ENCODE measurements at regions not wholly inside any gene's neighbourhood (a gene's known extent, or its start where the extent isn't known, plus 50 kb on each side); places are given as distances from the start of the nearest gene placed in this dataset.

DNA sequence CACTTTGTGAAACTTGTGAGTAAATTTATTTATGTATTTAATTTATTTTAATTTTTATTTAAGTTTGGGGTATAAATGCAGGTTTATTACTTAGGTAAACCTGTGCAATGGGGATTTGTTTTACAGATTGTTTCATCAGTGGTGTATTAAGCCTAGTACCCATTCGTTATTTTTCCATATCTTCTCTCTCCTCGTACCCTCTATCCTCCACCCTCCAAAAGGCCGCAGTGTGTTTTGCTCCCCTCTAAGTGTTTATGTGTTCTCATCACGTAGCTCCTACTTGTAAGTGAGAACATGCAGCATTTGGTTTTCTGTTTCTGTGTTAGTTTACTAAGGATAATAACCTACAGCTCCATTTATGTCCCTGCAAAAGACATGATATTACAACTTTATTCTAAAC is 145.4 kb upstream of the SMIM30 start:
- TF ChIP-seq JUND (IDR thresholded peaks at IDR 0.05) (no peak), YY1 (IDR thresholded peaks at IDR 0.05) (no peak), CTCF (IDR thresholded peaks at IDR 0.05; ENCODE audit: low read depth, low read length, missing input control) (no peak), TAF1 (conservative IDR thresholded peaks at IDR 0.05) (no peak), RAD21 (IDR thresholded peaks at IDR 0.05) (no peak), GABPA (IDR thresholded peaks at IDR 0.05 in 1 of 2, conservative IDR thresholded peaks at IDR 0.05 in 1 of 2) (no peak), HNF4G (IDR thresholded peaks at IDR 0.05) (no peak), ZBTB33 (IDR thresholded peaks at IDR 0.05) (no peak), RXRA (IDR thresholded peaks at IDR 0.05) (no peak), FOXA2 (IDR thresholded peaks at IDR 0.05) (no peak)
- TF ChIP-seq, protein P1, sequence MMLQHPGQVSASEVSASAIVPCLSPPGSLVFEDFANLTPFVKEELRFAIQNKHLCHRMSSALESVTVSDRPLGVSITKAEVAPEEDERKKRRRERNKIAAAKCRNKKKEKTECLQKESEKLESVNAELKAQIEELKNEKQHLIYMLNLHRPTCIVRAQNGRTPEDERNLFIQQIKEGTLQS (IDR thresholded peaks at IDR 0.05): no peak
- TF ChIP-seq, protein P2, sequence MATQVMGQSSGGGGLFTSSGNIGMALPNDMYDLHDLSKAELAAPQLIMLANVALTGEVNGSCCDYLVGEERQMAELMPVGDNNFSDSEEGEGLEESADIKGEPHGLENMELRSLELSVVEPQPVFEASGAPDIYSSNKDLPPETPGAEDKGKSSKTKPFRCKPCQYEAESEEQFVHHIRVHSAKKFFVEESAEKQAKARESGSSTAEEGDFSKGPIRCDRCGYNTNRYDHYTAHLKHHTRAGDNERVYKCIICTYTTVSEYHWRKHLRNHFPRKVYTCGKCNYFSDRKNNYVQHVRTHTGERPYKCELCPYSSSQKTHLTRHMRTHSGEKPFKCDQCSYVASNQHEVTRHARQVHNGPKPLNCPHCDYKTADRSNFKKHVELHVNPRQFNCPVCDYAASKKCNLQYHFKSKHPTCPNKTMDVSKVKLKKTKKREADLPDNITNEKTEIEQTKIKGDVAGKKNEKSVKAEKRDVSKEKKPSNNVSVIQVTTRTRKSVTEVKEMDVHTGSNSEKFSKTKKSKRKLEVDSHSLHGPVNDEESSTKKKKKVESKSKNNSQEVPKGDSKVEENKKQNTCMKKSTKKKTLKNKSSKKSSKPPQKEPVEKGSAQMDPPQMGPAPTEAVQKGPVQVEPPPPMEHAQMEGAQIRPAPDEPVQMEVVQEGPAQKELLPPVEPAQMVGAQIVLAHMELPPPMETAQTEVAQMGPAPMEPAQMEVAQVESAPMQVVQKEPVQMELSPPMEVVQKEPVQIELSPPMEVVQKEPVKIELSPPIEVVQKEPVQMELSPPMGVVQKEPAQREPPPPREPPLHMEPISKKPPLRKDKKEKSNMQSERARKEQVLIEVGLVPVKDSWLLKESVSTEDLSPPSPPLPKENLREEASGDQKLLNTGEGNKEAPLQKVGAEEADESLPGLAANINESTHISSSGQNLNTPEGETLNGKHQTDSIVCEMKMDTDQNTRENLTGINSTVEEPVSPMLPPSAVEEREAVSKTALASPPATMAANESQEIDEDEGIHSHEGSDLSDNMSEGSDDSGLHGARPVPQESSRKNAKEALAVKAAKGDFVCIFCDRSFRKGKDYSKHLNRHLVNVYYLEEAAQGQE (IDR thresholded peaks at IDR 0.05): no peak

All from liver (tissue), 3 donors.